ENCODE measurements at regions not wholly inside any gene's neighbourhood (a gene's known extent, or its start where the extent isn't known, plus 50 kb on each side); places are given as distances from the start of the nearest gene placed in this dataset.

DNA sequence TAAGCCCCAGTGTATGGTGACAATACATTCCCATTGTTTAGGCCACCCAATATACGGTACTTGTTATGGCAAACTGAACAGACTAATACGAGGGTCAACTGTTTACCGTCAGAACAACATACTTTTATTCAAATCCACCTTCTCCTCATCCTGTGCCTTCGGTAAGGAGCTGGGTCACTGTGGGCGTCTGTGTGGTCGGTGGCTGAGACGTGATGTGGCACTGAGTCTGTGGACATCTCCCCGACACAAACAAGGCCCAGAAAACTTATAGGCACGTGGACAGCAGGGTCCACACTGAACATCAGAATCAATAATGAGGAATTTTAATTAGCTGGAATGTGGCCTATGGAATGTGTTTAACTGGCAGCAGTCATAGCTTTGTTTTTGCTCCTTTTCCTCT is 154.3 kb upstream of the IRX2 start:
- TF ChIP-seq, protein P1, sequence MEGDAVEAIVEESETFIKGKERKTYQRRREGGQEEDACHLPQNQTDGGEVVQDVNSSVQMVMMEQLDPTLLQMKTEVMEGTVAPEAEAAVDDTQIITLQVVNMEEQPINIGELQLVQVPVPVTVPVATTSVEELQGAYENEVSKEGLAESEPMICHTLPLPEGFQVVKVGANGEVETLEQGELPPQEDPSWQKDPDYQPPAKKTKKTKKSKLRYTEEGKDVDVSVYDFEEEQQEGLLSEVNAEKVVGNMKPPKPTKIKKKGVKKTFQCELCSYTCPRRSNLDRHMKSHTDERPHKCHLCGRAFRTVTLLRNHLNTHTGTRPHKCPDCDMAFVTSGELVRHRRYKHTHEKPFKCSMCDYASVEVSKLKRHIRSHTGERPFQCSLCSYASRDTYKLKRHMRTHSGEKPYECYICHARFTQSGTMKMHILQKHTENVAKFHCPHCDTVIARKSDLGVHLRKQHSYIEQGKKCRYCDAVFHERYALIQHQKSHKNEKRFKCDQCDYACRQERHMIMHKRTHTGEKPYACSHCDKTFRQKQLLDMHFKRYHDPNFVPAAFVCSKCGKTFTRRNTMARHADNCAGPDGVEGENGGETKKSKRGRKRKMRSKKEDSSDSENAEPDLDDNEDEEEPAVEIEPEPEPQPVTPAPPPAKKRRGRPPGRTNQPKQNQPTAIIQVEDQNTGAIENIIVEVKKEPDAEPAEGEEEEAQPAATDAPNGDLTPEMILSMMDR (IDR thresholded peaks at IDR 0.05; ENCODE audit: low read depth, low read length) = no peak
- H3K4me3 ChIP-seq (replicated peaks in 1 of 2; ENCODE audit: low read depth in 2 of 2, low read length in 2 of 2) = no peak overlapping the region
- no peak for DNase-seq (ENCODE audit: low read depth in 2 of 2)

DNA sequence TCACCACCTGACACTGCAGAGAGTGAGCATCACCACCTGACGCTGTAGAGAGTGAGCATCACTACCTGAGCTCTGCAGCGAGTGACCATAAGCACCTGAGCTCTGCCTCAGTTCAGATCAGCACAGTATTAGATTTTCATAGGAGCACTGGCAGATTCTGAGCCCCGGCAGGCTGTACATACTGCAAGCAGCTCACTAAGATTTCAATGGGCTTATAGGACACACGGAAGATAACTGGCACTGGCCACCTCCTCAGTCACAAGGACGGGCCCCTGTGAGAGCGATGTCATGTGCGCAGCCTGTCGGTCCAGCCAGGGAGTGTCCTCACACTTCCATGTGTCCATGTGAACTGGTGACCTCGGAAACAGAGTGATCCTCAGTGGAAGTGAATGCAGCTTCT is 153.5 kb upstream of the IRX2 start:
- H3K4me3 ChIP-seq (replicated peaks in 1 of 2; ENCODE audit: low read depth in 2 of 2, low read length in 2 of 2) = no peak overlapping the region
- no peak for DNase-seq (ENCODE audit: low read depth in 2 of 2)
- TF ChIP-seq, protein P1 (IDR thresholded peaks at IDR 0.05; ENCODE audit: low read depth, low read length) = no peak

DNA sequence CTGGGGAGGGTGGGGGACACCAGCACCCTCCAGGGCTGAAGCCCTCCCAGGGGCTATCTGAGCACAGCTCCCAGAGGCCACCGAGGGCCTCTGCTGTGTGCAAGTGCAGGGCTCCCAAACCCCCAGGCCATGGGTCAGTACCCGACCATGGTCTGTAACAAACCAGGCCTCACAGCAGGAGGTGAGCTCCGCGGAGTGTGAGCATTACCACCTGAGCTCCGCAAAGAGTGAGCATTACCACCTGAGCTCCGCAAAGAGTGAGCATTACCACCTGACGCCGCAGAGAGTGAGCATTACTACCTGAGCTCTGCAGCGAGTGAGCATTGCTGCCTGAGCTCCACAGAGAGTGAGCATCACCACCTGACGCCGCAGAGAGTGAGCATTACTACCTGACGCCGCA is 152.9 kb upstream of the IRX2 start:
- TF ChIP-seq, protein P1 (IDR thresholded peaks at IDR 0.05; ENCODE audit: low read depth, low read length) = no peak
- H3K4me3 ChIP-seq (replicated peaks in 1 of 2; ENCODE audit: low read depth in 2 of 2, low read length in 2 of 2) = no peak overlapping the region

DNA sequence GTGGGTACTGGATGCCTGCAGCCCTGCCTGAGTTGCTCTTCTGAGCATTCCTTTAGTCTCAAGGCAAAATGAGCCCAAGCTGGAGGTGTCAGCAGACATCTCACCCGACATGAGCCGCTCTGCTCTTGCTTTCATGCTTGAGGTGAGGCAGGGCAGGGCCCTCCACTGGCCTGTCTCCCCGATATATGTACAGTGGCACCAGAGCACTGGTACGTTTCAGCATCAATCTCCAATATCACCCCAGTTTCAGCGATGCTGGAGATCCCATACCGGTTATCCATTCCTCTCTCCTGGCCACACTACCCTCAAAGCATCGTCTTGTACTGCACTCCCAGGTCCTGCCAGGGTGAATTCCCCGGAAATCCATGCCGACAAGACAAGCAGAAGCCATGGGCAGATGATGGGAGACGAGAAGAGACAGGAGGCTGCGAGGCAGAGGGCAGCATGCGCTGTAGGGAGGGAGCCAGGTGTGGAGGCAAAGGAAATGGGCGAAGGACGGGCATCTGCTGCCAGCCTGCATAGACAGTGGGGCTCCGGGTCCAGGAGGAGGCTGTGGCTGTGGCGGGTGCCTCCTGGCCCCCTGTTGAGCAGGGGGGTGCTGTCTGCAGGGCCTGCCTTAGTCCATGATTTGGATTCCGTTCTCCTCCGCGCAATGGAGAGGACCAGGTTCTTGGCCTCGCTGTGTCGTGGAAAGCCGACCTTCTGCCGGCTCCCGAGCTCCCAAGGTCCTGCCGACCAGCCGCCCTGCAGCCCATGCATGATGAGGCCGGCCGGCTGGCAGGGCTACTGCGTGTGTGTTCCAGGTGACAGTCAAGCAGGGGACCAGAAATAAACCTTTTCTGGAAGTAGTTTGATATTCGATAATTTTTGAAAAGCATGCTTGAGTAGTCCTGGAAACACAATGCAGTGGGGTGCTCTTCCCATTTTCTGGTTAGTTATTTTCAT is 152.2 kb upstream of the IRX2 start:
- DNase-seq (ENCODE audit: low read depth in 2 of 2) = no peak
- no peak overlapping the region for H3K4me3 ChIP-seq (replicated peaks in 1 of 2; ENCODE audit: low read depth in 2 of 2, low read length in 2 of 2)
- TF ChIP-seq, protein P1 (IDR thresholded peaks at IDR 0.05; ENCODE audit: low read depth, low read length) = no peak

More for the DNA sequence above, 152.9 kb upstream of the IRX2 start:
- DNase-seq (ENCODE audit: low read depth in 2 of 2) = no peak

DNA sequence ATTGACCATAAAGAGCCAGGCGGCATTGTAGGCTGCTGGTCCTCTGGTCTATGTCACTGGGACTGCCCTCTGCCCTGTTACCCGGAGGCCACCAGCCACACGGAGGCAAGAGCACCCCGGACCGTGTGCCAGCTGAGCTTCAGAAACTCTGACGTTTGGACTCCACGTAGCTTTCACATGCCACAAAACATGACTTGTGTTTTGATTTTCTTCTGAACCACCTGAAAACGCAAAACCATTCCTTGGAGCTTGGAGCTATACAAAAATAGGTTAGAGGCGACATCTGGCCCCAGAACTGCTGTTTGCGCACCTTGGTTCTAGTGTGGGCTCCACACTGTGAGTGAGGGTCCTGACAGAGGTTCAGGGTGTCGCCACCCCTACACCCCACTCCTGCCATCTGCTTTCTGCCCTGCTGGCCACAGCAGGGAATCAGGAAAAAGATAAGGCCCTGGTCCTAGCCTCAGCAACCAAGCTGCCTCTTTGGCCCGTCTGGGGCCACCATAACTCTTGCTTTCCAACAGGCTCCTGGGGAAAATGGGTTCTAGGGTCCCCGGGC is 151.3 kb upstream of the IRX2 start:
- TF ChIP-seq, protein P1 (IDR thresholded peaks at IDR 0.05; ENCODE audit: low read depth, low read length) = no peak
- no peak for DNase-seq (ENCODE audit: low read depth in 2 of 2)
- H3K4me3 ChIP-seq (replicated peaks in 1 of 2; ENCODE audit: low read depth in 2 of 2, low read length in 2 of 2) = no peak overlapping the region

DNA sequence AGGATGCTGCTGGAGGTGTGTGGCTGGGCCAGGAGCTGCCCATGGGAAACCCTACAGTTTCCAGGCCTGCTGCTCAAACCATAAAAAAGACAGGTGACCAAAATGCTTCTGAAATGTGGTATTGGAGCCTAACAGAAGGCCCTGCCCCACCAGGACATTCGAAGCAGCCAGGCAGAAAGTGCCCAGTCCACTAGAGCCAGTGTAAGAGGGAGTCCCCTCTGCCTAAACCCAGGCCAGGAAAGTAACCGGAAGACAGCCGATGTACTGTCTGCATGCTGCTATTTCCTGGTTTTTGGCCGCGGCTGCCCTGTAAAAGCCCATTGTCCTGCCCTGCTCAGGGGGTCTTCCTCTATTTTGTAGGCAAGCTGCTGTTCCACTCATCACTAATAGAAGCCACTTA is 150.7 kb upstream of the IRX2 start:
- TF ChIP-seq, protein P1 (IDR thresholded peaks at IDR 0.05; ENCODE audit: low read depth, low read length) = no peak
- no peak overlapping the region for H3K4me3 ChIP-seq (replicated peaks in 1 of 2; ENCODE audit: low read depth in 2 of 2, low read length in 2 of 2)
- no peak for DNase-seq (ENCODE audit: low read depth in 2 of 2)

Data from cardiac fibroblast (primary cell).